Common myeloid progenitor, CD34-positive (primary cell): ENCODE measurements at regions not wholly inside any gene's neighbourhood (a gene's known extent, or its start where the extent isn't known, plus 50 kb on each side); places are given as distances from the start of the nearest gene placed in this dataset.
A peak's percentile ranks its signal among the peaks of the same experiment; 100 is the strongest.

Experiments
- CTCF ChIA-PET: fragments of 350-600 bp; sonication (Branson Sonifier 250); formaldehyde crosslinking; loops from one replicate; lab custom pipeline; 2021; ENCODE audit warnings: antibody characterized with exemption; lab: Charles Lee
- POLR2A ChIA-PET: fragments of 350-600 bp; sonication (Branson Sonifier 250); formaldehyde crosslinking; loops from one replicate; lab custom pipeline; 2021; ENCODE audit warnings: antibody characterized with exemption; lab: Charles Lee
- DNase-seq, 3 donors: peaks; one replicate each; pipeline versions ENCODE4 v3.0.0 to v3.0.0-alpha.2; 2013
- H3K27ac ChIP-seq, 2 experiments: 1 replicate in 1 of 2; 2 replicates in 1 of 2; pipeline ENCODE4 v1.7.0; 2013; ENCODE audit warnings: inconsistent platforms in 2 of 2, low read length in 2 of 2, mild to moderate bottlenecking in 2 of 2, low read depth in 1 of 2, moderate library complexity in 1 of 2; ENCODE audit not compliant: severe bottlenecking in 2 of 2, insufficient read depth in 1 of 2, poor library complexity in 1 of 2
- H3K27me3 ChIP-seq, 5 experiments: replicated peaks in 2 of 5; 1 replicate in 3 of 5; 2 replicates in 2 of 5; pipeline versions ENCODE4 v1.6.1 to v1.7.0; 2013; ENCODE audit warnings: low read length in 4 of 5, mild to moderate bottlenecking in 2 of 5, moderate library complexity in 2 of 5, inconsistent platforms in 1 of 5; ENCODE audit not compliant: insufficient read depth in 5 of 5, control insufficient read depth in 4 of 5
- H3K36me3 ChIP-seq, 4 experiments: 1 replicate in 2 of 4; 2 replicates in 2 of 4; pipeline versions ENCODE4 v1.6.1 to v1.7.0; 2013; ENCODE audit warnings: low read length in 3 of 4, control low read depth in 1 of 4, mild to moderate bottlenecking in 1 of 4; ENCODE audit not compliant: control insufficient read depth in 4 of 4, insufficient read depth in 4 of 4
- H3K4me1 ChIP-seq, 4 experiments: 1 replicate in 3 of 4; 2 replicates in 1 of 4; pipeline versions ENCODE4 v1.6.1 to v1.7.1; 2013; ENCODE audit warnings: low read length in 3 of 4, mild to moderate bottlenecking in 3 of 4, control low read depth in 1 of 4, inconsistent platforms in 1 of 4, moderate library complexity in 1 of 4; ENCODE audit not compliant: control insufficient read depth in 4 of 4, insufficient read depth in 4 of 4; ENCODE audit errors: control extremely low read depth in 1 of 4
- H3K4me3 ChIP-seq, 7 experiments: 1 replicate in 4 of 7; 2 replicates in 3 of 7; pipeline versions ENCODE4 v1.5.1 to v1.7.0; 2013; ENCODE audit warnings: mild to moderate bottlenecking in 7 of 7, low read length in 6 of 7, moderate library complexity in 6 of 7, inconsistent platforms in 2 of 7, low read depth in 2 of 7, control low read depth in 1 of 7; ENCODE audit not compliant: insufficient read depth in 4 of 7, control insufficient read depth in 1 of 7; ENCODE audit errors: extremely low read depth in 1 of 7
- H3K9me3 ChIP-seq, 5 experiments: 1 replicate in 4 of 5; 2 replicates in 1 of 5; pipeline versions ENCODE4 v1.6.1 to v1.7.1; 2013; ENCODE audit warnings: low read length in 4 of 5, mild to moderate bottlenecking in 2 of 5, inconsistent platforms in 1 of 5, low read depth in 1 of 5, moderate library complexity in 1 of 5; ENCODE audit not compliant: control insufficient read depth in 4 of 5, insufficient read depth in 2 of 5; ENCODE audit errors: control extremely low read depth in 1 of 5
- WGBS: methylation state at CpG from one replicate; pipeline ENCODE4 v1.1.5; 2013; ENCODE audit not compliant: insufficient coverage; 5-methylcytosine and 5-hydroxymethylcytosine counted together

DNA sequence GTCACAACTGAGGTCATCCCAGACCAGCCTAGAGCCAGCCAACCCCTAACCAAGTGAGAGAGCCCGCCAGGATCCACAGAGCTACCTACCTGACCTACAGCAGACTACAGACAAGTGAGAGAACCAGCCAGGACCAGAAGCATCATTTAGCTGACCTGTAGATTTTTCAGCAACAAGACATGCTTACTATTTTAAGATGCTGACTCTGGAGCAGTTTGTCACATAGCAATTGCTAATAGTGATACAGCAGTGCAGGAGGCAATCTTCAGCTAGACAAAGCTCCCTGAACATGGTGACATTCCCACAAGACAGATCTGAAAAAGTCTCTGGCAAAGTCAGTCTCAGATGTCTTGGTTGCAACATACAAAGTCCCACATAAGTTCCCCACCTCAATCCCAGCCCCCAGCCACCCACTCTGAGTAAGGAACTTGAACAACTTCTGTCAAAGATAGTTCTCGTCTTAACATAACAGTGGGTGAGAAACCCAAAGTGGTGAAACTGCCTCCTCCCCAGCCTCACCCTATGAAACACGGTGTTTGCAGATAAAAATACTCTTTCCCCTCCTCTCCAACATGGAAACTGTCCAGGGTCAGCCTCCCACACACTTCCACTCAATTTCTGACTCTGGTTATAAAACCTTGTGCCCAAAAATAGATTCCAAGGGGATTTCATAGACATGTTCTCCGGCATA is 120.3 kb upstream of the SLC6A11 start:
- POLR2A ChIA-PET: no interaction called here
- H3K27me3 ChIP-seq: peaks cover 3 to 22% (median 13%) of the 10 kb centered on the region in 5 experiments
- CTCF ChIA-PET: no interaction called here

DNA sequence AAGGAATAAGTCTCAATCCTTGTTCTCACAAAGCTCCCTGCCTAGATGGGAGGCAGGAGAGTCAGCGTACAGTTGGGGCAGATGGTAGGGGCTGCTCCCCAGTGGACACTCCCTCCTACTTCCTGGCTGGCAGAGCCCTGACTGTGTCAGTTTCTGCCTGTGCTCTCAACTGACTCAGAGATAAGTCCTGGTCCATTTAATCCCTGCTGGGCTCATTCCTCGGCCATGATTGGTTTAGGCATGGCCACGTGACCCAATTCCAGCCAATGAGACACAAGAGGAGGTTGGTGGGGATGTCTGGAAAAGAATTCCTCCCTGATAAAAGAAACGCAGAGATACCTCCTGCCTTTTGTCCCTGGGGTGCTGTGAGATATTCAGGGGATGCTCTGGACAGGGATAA is 118.1 kb upstream of the SLC6A11 start:
- Histone ChIP-seq H3K36me3 (no peaks in the 10 kb centered on the region), H3K27ac (no peak overlapping the region), H3K9me3 (no peaks in the 10 kb centered on the region), H3K4me3 (no peak overlapping the region), H3K4me1 (no peaks in the 10 kb centered on the region), H3K27me3 (peaks cover 3 to 43% (median 23%) of the 10 kb centered on the region in 5 experiments)
- DNase-seq: no peak
- CTCF ChIA-PET: no interaction called here
- 80% methylated on average over 4 of the region's 4 CpGs for WGBS
- POLR2A ChIA-PET: no interaction called here

More for the DNA sequence above, 120.3 kb upstream of the SLC6A11 start:
- no peak overlapping the region for H3K27ac ChIP-seq
- H3K36me3 ChIP-seq: no peaks in the 10 kb centered on the region
- H3K4me3 ChIP-seq: no peak overlapping the region
- no peaks in the 10 kb centered on the region for H3K4me1 ChIP-seq
- 86% methylated on average over 2 of the region's 4 CpGs for WGBS
- H3K9me3 ChIP-seq: no peaks in the 10 kb centered on the region
- no peak for DNase-seq

DNA sequence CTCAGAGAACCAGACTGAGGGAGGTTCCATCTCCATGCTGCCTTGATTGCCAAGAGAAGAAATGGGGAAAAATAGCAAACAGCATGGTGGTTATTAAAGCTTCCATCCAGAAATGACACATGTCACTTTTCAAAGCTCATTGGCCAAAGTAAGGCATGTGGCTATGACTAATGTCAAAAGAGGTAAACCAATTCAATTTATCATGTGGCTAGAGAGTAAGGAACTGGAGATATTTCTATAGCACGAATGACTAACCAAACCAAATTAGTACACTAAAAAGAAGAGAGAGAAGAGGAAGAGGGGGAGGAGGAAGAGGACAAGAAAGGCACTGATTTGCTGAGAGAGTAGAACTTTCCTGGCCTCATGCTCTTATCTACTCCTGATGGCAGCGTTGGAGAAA is 115.2 kb upstream of the SLC6A11 start:
- CTCF ChIA-PET: no interaction called here
- Histone ChIP-seq H3K9me3 (no peaks in the 10 kb centered on the region), H3K36me3 (no peaks in the 10 kb centered on the region), H3K4me3 (no peak overlapping the region), H3K4me1 (no peaks in the 10 kb centered on the region), H3K27me3 (peaks cover 15 to 69% (median 32%) of the 10 kb centered on the region in 5 experiments), H3K27ac (no peak overlapping the region)
- DNase-seq: no peak
- 100% methylated on average over 1 of the region's 2 CpGs for WGBS
- POLR2A ChIA-PET: no interaction called here

DNA sequence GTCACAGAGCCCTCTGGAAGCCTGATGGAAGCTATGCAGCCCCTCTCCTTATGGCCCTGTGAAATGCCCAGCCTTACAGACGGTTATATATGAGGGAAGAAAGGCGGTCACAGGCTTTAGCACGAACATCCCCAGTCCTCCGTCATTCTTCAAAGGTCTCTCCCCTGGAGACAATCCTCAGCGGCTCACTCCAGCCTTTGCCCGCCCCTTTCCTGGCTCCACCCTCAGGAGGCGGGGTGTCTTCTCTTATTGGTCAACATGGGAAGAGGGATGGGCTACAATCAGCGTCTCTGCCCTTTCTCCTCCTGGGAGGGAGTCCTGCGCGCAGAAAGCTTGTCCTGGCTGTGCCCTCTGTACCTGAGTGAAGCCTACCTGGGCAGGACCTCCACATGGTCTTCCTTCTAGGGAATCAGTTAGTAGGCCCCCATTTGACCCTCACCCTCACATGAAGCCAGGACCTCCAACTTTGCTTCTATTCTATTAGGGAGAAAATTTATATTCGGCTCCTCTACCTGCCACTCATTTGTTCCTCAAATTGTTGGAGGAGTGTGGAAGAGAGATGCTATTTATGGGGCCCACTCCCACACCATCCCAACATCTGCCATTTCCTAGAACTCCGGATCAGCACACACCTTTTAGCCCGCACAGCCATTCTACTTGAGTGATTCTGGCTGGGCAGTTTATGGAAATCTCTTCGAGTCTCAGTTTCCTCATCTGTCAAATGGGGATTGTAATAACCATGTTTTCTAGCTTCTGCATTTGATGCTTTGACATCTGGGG is 112.9 kb upstream of the SLC6A11 start:
- peaks cover 15 to 85% (median 42%) of the 10 kb centered on the region in 5 experiments for H3K27me3 ChIP-seq
- H3K4me1 ChIP-seq: peaks cover 0 to 6% (median 3%) of the 10 kb centered on the region in 4 experiments
- H3K4me3 ChIP-seq: no peak overlapping the region
- POLR2A ChIA-PET: interaction anchor here (0.5 kb wide), 1 partner anchor 179 kb away, joined by 3 read pairs; no protein-coding TSS in a partner anchor
- WGBS: 51% methylated on average over 9 of the region's 14 CpGs
- DNase-seq: peak; percentile 8 to 36 (median 35)
- peaks cover 0 to 3% (median 0%) of the 10 kb centered on the region in 5 experiments for H3K9me3 ChIP-seq
- CTCF ChIA-PET: interaction anchor here (1.5 kb wide), 1 partner anchor 35 kb away, joined by 4 read pairs; no protein-coding TSS in a partner anchor
- no peaks in the 10 kb centered on the region for H3K36me3 ChIP-seq
- no peak overlapping the region for H3K27ac ChIP-seq

DNA sequence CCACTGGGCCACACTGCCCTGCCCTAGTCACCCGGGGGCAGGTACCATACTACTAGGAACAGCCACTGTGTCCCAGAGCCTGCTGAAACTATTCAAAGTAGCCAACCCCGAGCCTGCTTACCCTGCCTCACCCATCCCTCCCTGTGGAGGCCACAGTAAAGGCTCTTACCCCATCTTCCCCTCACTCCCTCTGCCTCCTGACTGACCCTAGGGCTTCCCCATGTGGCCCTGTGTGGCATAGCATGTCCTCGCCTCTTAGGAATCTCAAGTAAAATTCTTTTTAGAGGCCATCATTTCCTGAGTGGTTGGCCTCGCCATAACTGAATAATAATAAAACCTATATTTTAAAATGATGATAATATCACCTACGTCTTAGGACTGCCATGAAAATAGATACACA is 112.2 kb upstream of the SLC6A11 start:
- H3K4me3 ChIP-seq: no peak overlapping the region
- WGBS: 66% methylated on average over 2 of the region's 5 CpGs
- ChIA-PET POLR2A (no interaction called here), CTCF (interaction anchor here (1.0 to 1.5 kb wide), 2 partner anchors 34 to 367 kb away, joined by 3 to 4 read pairs; no protein-coding TSS in a partner anchor)
- H3K36me3 ChIP-seq: no peaks in the 10 kb centered on the region
- H3K9me3 ChIP-seq: peaks cover 0 to 3% (median 0%) of the 10 kb centered on the region in 5 experiments
- peak; percentile 36 to 54 (median 46) for DNase-seq
- peaks cover 0 to 6% (median 3%) of the 10 kb centered on the region in 4 experiments for H3K4me1 ChIP-seq
- H3K27me3 ChIP-seq: peaks cover 15 to 87% (median 43%) of the 10 kb centered on the region in 5 experiments
- no peak overlapping the region for H3K27ac ChIP-seq

DNA sequence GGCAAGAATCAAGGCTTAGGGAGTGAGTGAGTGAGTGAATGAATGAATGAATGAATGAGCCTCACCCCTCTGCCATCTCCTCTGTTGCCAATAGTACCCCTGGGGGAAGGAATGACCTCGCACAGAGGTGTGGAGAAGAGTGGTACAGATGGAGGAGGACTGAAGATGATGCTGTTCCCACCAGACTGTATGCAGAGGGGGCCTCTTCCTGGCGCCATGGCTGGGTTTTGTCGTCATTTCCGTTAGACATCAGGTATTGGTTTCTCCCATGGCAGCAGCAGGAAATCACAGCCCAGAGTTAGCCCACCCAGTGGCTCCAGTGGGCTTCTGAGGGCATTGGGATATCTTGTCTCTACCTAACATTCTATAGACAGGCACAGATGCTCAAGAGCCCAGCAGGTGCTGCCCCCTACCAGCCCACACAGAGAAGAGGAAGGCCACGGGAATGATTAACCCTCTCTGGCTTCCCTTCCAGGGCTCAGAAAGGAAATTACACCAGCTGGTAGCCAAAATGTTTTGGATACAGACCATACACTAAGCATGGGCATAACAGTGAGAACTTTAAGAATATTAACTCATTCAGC is 109.8 kb upstream of the SLC6A11 start:
- Histone ChIP-seq H3K4me3 (no peak overlapping the region), H3K4me1 (peaks cover 0 to 6% (median 3%) of the 10 kb centered on the region in 4 experiments), H3K9me3 (peaks cover 0 to 3% (median 0%) of the 10 kb centered on the region in 5 experiments), H3K27me3 (peaks cover 9 to 94% (median 46%) of the 10 kb centered on the region in 5 experiments), H3K27ac (no peak overlapping the region), H3K36me3 (no peaks in the 10 kb centered on the region)
- peak; percentile 3 to 22 (median 11) for DNase-seq
- CTCF ChIA-PET: interaction anchor here (0.8 to 1.0 kb wide), 2 partner anchors 40 to 288 kb away, joined by 3 read pairs; no protein-coding TSS in a partner anchor
- POLR2A ChIA-PET: no interaction called here
- WGBS: 25% methylated on average over 5 of the region's 5 CpGs
